H9 (cell line): ENCODE measurements at regions not wholly inside any gene's neighbourhood (a gene's known extent, or its start where the extent isn't known, plus 50 kb on each side); places are given as distances from the start of the nearest gene placed in this dataset.

Experiments used
- DNase-seq: peaks from one replicate; pipeline ENCODE4 v3.0.0-alpha.2; 2017
- H2AFZ ChIP-seq: one replicate; pipeline ENCODE4 v1.6.1; 2013; ENCODE audit warnings: mild to moderate bottlenecking, low read length, control low read depth, moderate library complexity
- H2AK5ac ChIP-seq: 2 replicates; pipeline ENCODE4 v1.6.1; 2013; ENCODE audit warnings: low read length, control low read depth, mixed read lengths; ENCODE audit not compliant: insufficient read length
- H2BK120ac ChIP-seq: one replicate; pipeline ENCODE4 v1.6.1; 2013; ENCODE audit warnings: low read depth, mild to moderate bottlenecking, low read length, control low read depth, inconsistent platforms; ENCODE audit not compliant: poor library complexity, severe bottlenecking
- H2BK12ac ChIP-seq: 2 replicates; pipeline ENCODE4 v1.6.1; 2013; ENCODE audit warnings: low read length, control low read depth, mixed read lengths, low read depth; ENCODE audit not compliant: insufficient read length
- H2BK15ac ChIP-seq: 2 replicates; pipeline ENCODE4 v1.6.1; 2013; ENCODE audit warnings: low read depth, low read length, control low read depth
- H2BK20ac ChIP-seq: one replicate; pipeline ENCODE4 v1.6.1; 2013; ENCODE audit warnings: low read depth, mild to moderate bottlenecking, low read length, control low read depth, inconsistent platforms; ENCODE audit not compliant: poor library complexity, severe bottlenecking
- H2BK5ac ChIP-seq: 2 replicates; pipeline ENCODE4 v1.6.1; 2013; ENCODE audit warnings: low read length, control low read depth, mixed read lengths; ENCODE audit not compliant: insufficient read length
- H3K14ac ChIP-seq: 2 replicates; pipeline ENCODE4 v1.6.1; 2013; ENCODE audit warnings: low read length, control low read depth; ENCODE audit not compliant: insufficient read depth
- H3K18ac ChIP-seq: 2 replicates; pipeline ENCODE4 v1.6.1; 2013; ENCODE audit warnings: low read depth, mild to moderate bottlenecking, mixed read lengths, low read length, control low read depth; ENCODE audit not compliant: insufficient read length
- H3K23ac ChIP-seq: 2 replicates; pipeline ENCODE4 v1.6.1; 2013; ENCODE audit warnings: low read length, control low read depth, mixed read lengths, low read depth; ENCODE audit not compliant: insufficient read length
- H3K23me2 ChIP-seq: 2 replicates; pipeline ENCODE4 v1.6.1; 2013; ENCODE audit warnings: low read depth, mild to moderate bottlenecking, mixed read lengths, low read length, control low read depth; ENCODE audit not compliant: insufficient read length, poor library complexity, severe bottlenecking
- H3K27ac ChIP-seq: 2 replicates; pipeline ENCODE4 v1.5.1; 2013; ENCODE audit warnings: low read length, control low read depth, mixed read lengths, low read depth; ENCODE audit not compliant: insufficient read length
- H3K27me3 ChIP-seq: 2 replicates; pipeline ENCODE4 v1.6.1; 2013; ENCODE audit warnings: low read length, control low read depth, inconsistent platforms; ENCODE audit not compliant: insufficient read depth
- H3K4ac ChIP-seq: 2 replicates; pipeline ENCODE4 v1.6.1; 2013; ENCODE audit warnings: low read depth, mild to moderate bottlenecking, control low read depth, inconsistent platforms, low read length, moderate library complexity
- H3K4me1 ChIP-seq: 2 replicates; pipeline ENCODE4 v1.6.1; 2013; ENCODE audit warnings: low read length, control low read depth, inconsistent platforms; ENCODE audit not compliant: insufficient read depth
- H3K4me2 ChIP-seq: 2 replicates; pipeline ENCODE4 v1.6.1; 2013; ENCODE audit warnings: low read length, control low read depth, mixed read lengths; ENCODE audit not compliant: insufficient read length, insufficient read depth
- H3K56ac ChIP-seq: 2 replicates; pipeline ENCODE4 v1.6.1; 2013; ENCODE audit warnings: low read depth, mild to moderate bottlenecking, mixed read lengths, low read length, control low read depth; ENCODE audit not compliant: insufficient read length
- H3K79me1 ChIP-seq: 2 replicates; pipeline ENCODE4 v1.6.1; 2013; ENCODE audit warnings: low read depth, mild to moderate bottlenecking, moderate library complexity, low read length, control low read depth, inconsistent platforms; ENCODE audit not compliant: insufficient read depth, poor library complexity, severe bottlenecking
- H3K79me2 ChIP-seq: 2 replicates; pipeline ENCODE4 v1.6.1; 2013; ENCODE audit warnings: low read length, control low read depth, inconsistent platforms; ENCODE audit not compliant: insufficient read depth
- H3K9ac ChIP-seq: 2 replicates; pipeline ENCODE4 v1.6.1; 2013; ENCODE audit warnings: low read length, control low read depth, mixed read lengths; ENCODE audit not compliant: insufficient read length; ENCODE audit errors: extremely low read depth
- H3K9me3 ChIP-seq: one replicate; pipeline ENCODE4 v1.6.1; 2013; ENCODE audit warnings: low read depth, low read length, inconsistent platforms; ENCODE audit not compliant: control insufficient read depth
- H3T11ph ChIP-seq: one replicate; pipeline ENCODE4 v1.6.1; 2013; ENCODE audit warnings: mild to moderate bottlenecking, low read length, control low read depth, inconsistent platforms
- H4K20me1 ChIP-seq: one replicate; pipeline ENCODE4 v1.6.1; 2013; ENCODE audit not compliant: control insufficient read depth, insufficient read length, insufficient read depth
- H4K5ac ChIP-seq: 2 replicates; pipeline ENCODE4 v1.6.1; 2013; ENCODE audit warnings: low read depth, mild to moderate bottlenecking, mixed read lengths, low read length, control low read depth; ENCODE audit not compliant: insufficient read length
- H4K8ac ChIP-seq: replicated peaks from 2 replicates; pipeline ENCODE4 v1.6.1; 2013; ENCODE audit warnings: low read length, control low read depth, mixed read lengths, low read depth; ENCODE audit not compliant: insufficient read length
- H4K91ac ChIP-seq: 2 replicates; pipeline ENCODE4 v1.6.1; 2013; ENCODE audit warnings: low read depth, mild to moderate bottlenecking, moderate library complexity, mixed read lengths, low read length, control low read depth; ENCODE audit not compliant: insufficient read length
- H3K27ac Mint-ChIP-seq, 3 experiments: 2 replicates in 2 of 3; 3 replicates in 1 of 3; pipeline ENCODE4 v1.8.0; 2020 to 2021; ENCODE audit warnings: mixed read lengths in 3 of 3, mild to moderate bottlenecking in 1 of 3, moderate library complexity in 1 of 3
- H3K27me3 Mint-ChIP-seq: 2 replicates; pipeline ENCODE4 v1.8.0; 2021; ENCODE audit warnings: low read depth, mild to moderate bottlenecking, moderate library complexity, mixed read lengths
- H3K36me3 Mint-ChIP-seq, 3 experiments: 2 replicates in 2 of 3; 3 replicates in 1 of 3; pipeline ENCODE4 v1.8.0; 2020 to 2021; ENCODE audit warnings: low read depth in 3 of 3, mixed read lengths in 3 of 3; ENCODE audit not compliant: insufficient read depth in 1 of 3
- H3K4me1 Mint-ChIP-seq, 2 experiments: 2 replicates each; pipeline ENCODE4 v1.8.0; 2020; ENCODE audit warnings: mixed read lengths in 2 of 2
- H3K4me3 Mint-ChIP-seq, 2 experiments: 2 replicates in 1 of 2; 3 replicates in 1 of 2; pipeline ENCODE4 v1.8.0; 2020 to 2021; ENCODE audit warnings: mild to moderate bottlenecking in 2 of 2, mixed read lengths in 2 of 2, moderate library complexity in 1 of 2
- H3K9me3 Mint-ChIP-seq, 2 experiments: 2 replicates in 1 of 2; 3 replicates in 1 of 2; pipeline ENCODE4 v1.8.0; 2020; ENCODE audit warnings: mild to moderate bottlenecking in 2 of 2, mixed read lengths in 2 of 2, moderate library complexity in 1 of 2
- WGBS: extraction: QIAGEN DNeasy Blood & Tissue Kit; methylation state at CpG from one replicate; pipeline ENCODE4 v1.1.7; 2013; ENCODE audit warnings: missing lambda C conversion rate, low lambda C conversion rate, mixed read lengths; ENCODE audit not compliant: insufficient read length; ENCODE audit errors: extremely low coverage; 5-methylcytosine and 5-hydroxymethylcytosine counted together
- TF ChIP-seq, protein P1 (sequence below): fragments of 200-600 bp; sonication (generic); conservative IDR thresholded peaks from 3 replicates; pipeline ENCODE4 v1.8.0; 2021; ENCODE audit warnings: antibody characterized with exemption, mild to moderate bottlenecking

DNA sequence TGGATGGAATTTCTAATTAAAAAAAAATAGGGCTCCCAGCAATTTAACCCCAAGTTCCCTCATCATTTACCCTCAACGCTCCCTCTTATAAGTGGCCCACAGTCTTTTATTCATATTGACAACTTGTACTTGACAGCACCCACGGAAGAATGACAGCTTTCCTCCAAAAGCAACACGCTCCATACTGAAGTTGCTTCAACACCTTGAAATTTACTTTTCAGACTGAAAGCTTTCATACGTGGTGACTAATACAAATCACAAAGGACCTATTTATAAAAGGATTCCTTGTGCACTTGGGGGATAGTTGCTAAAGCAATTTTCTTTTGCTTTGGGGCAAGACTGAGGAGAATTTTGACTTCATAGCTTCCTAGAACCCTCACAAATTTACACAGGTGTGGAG, 1629.4 kb upstream of the SEL1L start:
- no peaks in the 10 kb centered on the region for H3K36me3 Mint-ChIP-seq

More for the DNA sequence above, 1629.4 kb upstream of the SEL1L start:
- Histone ChIP-seq H2BK120ac (no peak overlapping the region), H4K20me1 (no peaks in the 10 kb centered on the region), H3K27ac (no peak overlapping the region), H3K14ac (no peak overlapping the region), H3K79me1 (no peaks in the 10 kb centered on the region), H3K4me1 (no peaks in the 10 kb centered on the region), H3T11ph (no peak overlapping the region), H4K5ac (no peak overlapping the region), H2BK20ac (no peak overlapping the region), H4K91ac (no peak overlapping the region), H4K8ac (no peak overlapping the region), H3K9me3 (no peaks in the 10 kb centered on the region), H2BK15ac (no peak overlapping the region), H2AK5ac (no peak overlapping the region), H3K56ac (no peak overlapping the region), H3K18ac (no peak overlapping the region), H3K4ac (no peak overlapping the region), H2BK5ac (no peak overlapping the region), H3K27me3 (no peaks in the 10 kb centered on the region), H2AFZ (no peak overlapping the region), H3K23ac (no peak overlapping the region), H2BK12ac (no peak overlapping the region), H3K23me2 (no peaks in the 10 kb centered on the region), H3K4me2 (no peak overlapping the region), H3K9ac (no peak overlapping the region), H3K79me2 (no peaks in the 10 kb centered on the region)
- TF ChIP-seq, protein P1, sequence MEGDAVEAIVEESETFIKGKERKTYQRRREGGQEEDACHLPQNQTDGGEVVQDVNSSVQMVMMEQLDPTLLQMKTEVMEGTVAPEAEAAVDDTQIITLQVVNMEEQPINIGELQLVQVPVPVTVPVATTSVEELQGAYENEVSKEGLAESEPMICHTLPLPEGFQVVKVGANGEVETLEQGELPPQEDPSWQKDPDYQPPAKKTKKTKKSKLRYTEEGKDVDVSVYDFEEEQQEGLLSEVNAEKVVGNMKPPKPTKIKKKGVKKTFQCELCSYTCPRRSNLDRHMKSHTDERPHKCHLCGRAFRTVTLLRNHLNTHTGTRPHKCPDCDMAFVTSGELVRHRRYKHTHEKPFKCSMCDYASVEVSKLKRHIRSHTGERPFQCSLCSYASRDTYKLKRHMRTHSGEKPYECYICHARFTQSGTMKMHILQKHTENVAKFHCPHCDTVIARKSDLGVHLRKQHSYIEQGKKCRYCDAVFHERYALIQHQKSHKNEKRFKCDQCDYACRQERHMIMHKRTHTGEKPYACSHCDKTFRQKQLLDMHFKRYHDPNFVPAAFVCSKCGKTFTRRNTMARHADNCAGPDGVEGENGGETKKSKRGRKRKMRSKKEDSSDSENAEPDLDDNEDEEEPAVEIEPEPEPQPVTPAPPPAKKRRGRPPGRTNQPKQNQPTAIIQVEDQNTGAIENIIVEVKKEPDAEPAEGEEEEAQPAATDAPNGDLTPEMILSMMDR: no peak
- H3K9me3 Mint-ChIP-seq: no peaks in the 10 kb centered on the region
- H3K4me1 Mint-ChIP-seq: peaks cover 0 to 13% of the 10 kb centered on the region in 2 experiments; a peak in 2 of 4 replicates
- DNase-seq: no peak
- WGBS: no CpG with 5 or more reads among the region's 4 CpGs
- no peak overlapping the region for H3K4me3 Mint-ChIP-seq
- no peaks in the 10 kb centered on the region; the same call in 1 of the 2 replicates for H3K27me3 Mint-ChIP-seq
- H3K27ac Mint-ChIP-seq: no peak overlapping the region
